ENCODE measurements at regions not wholly inside any gene's neighbourhood (a gene's known extent, or its start where the extent isn't known, plus 50 kb on each side); places are given as distances from the start of the nearest gene placed in this dataset.

- TF ChIP-seq EZH2 (optimal IDR thresholded peaks at IDR 0.05; ENCODE audit: low read depth, low read length) (no peak), CTCF (IDR thresholded peaks at IDR 0.05; ENCODE audit: low read length) (no peak), EZH2phosphoT487 (IDR thresholded peaks at IDR 0.05; ENCODE audit: low read length) (no peak)
These were observed 262.6 kb downstream of the ATG4C start for GRCh38 chr1:63046539-63046938.
